ENCODE measurements at regions not wholly inside any gene's neighbourhood (a gene's known extent, or its start where the extent isn't known, plus 50 kb on each side); places are given as distances from the start of the nearest gene placed in this dataset.

DNA sequence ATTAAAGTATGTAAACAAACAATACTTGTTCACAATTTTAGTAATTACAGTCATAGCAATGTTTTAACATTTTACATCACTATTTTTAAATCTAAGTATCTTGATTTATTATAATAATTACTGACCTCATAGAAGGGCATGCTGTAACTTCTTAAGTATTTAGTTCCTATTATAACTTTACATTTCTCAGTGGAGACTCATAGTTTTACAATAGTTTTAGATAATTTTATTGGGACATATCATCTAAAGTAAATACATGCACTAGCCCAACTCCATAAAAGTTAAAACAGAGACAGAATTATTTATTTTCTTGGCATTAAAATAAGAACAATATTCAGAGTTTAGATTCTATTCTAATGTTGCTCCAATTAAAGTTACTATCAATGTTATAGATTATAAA, 466.5 kb upstream of the BCHE start:
- H3K18ac ChIP-seq (ENCODE audit: low read depth, low read length): no peak overlapping the region
- no peak overlapping the region for H2AK5ac ChIP-seq (ENCODE audit: low read depth, low read length)
- no peak overlapping the region for H4K5ac ChIP-seq (ENCODE audit: low read depth, low read length)
- POLR2A ChIA-PET (ENCODE audit: unreplicated experiment): no interaction called here
- CTCF ChIA-PET: no interaction called here
- H3K36me3 ChIP-seq (ENCODE audit: control insufficient read depth, insufficient read depth, low read length): no peaks in the 10 kb centered on the region
- no peaks in the 10 kb centered on the region for H4K20me1 ChIP-seq (ENCODE audit: insufficient read depth, low read length)
- H3K79me1 ChIP-seq (ENCODE audit: low read depth in 1 of 2, low read length in 2 of 2): no peaks in the 10 kb centered on the region
- no peak overlapping the region for H3K4me2 ChIP-seq (ENCODE audit: low read depth, low read length)
- no peak overlapping the region for H2BK15ac ChIP-seq (ENCODE audit: low read depth, low read length)
- DNase-seq: no peak
- H3K4me1 ChIP-seq (ENCODE audit: control insufficient read depth, insufficient read depth, low read length): no peaks in the 10 kb centered on the region
- no peak overlapping the region for H3K27ac ChIP-seq (ENCODE audit: insufficient read depth, low read length)
- in situ Hi-C loops (cut with MboI; ENCODE audit: low sequenced_read_pairs) (no loop called here), dilution Hi-C loops (cut with HindIII; ENCODE audit: low sequenced_read_pairs, unreplicated experiment) (no loop called here), intact Hi-C loops (cut with micrococcal nuclease) (no loop called here)
- no peak overlapping the region for H4K91ac ChIP-seq (ENCODE audit: insufficient read depth, low read depth, low read length)
- H3K4ac ChIP-seq (ENCODE audit: low read depth, low read length): no peak overlapping the region
- no peak overlapping the region for H3K9ac ChIP-seq (ENCODE audit: low read depth, low read length)
- no peak overlapping the region for H2AFZ ChIP-seq (replicated peaks; ENCODE audit: low read length, poor library complexity)
- H3K23ac ChIP-seq (ENCODE audit: low read depth, low read length): no peak overlapping the region
- H3K14ac ChIP-seq (replicated peaks; ENCODE audit: low read depth, low read length): no peak overlapping the region
- no TSS peak for BruUV-seq (replicated peaks)
- TF ChIP-seq CHD1 (IDR thresholded peaks at IDR 0.05; ENCODE audit: low read depth, low read length) (no peak), RCOR1 (IDR thresholded peaks at IDR 0.05; ENCODE audit: insufficient replicate concordance, low read length) (no peak), BHLHE40 (IDR thresholded peaks at IDR 0.05; ENCODE audit: low read depth, low read length) (no peak), ELK1 (IDR thresholded peaks at IDR 0.05; ENCODE audit: borderline replicate concordance, low read depth, low read length) (no peak), RFX5 (IDR thresholded peaks at IDR 0.05; ENCODE audit: low read depth, low read length) (no peak), FOS (IDR thresholded peaks at IDR 0.05; ENCODE audit: low read depth, low read length) (no peak), RAD21 (IDR thresholded peaks at IDR 0.05; ENCODE audit: low read length) (no peak), CTCF (conservative IDR thresholded peaks at IDR 0.05; ENCODE audit: low read depth, low read length) (no peak), SMC3 (IDR thresholded peaks at IDR 0.05; ENCODE audit: low read depth, low read length) (no peak), MAZ (IDR thresholded peaks at IDR 0.05; ENCODE audit: borderline replicate concordance, low read depth, low read length) (no peak), MXI1 (IDR thresholded peaks at IDR 0.05; ENCODE audit: borderline replicate concordance, low read depth, low read length) (no peak), MAFK (IDR thresholded peaks at IDR 0.05; ENCODE audit: low read depth, low read length) (no peak), CEBPB (IDR thresholded peaks at IDR 0.05; ENCODE audit: low read depth, low read length) (no peak), POLR2A (IDR thresholded peaks at IDR 0.05; ENCODE audit: low read depth, low read length) (no peak), NFE2L2 (IDR thresholded peaks at IDR 0.05; ENCODE audit: low read depth, low read length) (no peak)
- TF ChIP-seq, protein P1, sequence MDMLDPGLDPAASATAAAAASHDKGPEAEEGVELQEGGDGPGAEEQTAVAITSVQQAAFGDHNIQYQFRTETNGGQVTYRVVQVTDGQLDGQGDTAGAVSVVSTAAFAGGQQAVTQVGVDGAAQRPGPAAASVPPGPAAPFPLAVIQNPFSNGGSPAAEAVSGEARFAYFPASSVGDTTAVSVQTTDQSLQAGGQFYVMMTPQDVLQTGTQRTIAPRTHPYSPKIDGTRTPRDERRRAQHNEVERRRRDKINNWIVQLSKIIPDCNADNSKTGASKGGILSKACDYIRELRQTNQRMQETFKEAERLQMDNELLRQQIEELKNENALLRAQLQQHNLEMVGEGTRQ (IDR thresholded peaks at IDR 0.05; ENCODE audit: low read depth, low read length): no peak
- no peak overlapping the region for H3K56ac ChIP-seq (ENCODE audit: extremely low read depth, insufficient read depth, low read length)
- H2BK5ac ChIP-seq (ENCODE audit: low read depth, low read length, poor library complexity, severe bottlenecking): no peak overlapping the region
- H2BK120ac ChIP-seq (ENCODE audit: low read depth, low read length): no peak overlapping the region
- H3K27me3 ChIP-seq (ENCODE audit: control insufficient read depth, insufficient read depth, low read length): no peaks in the 10 kb centered on the region
- no peak overlapping the region for H4K8ac ChIP-seq (ENCODE audit: low read depth in 2 of 2, low read length in 2 of 2)
- no peak overlapping the region for H2AK9ac ChIP-seq (replicated peaks; ENCODE audit: low read depth, low read length, poor library complexity)
- no peak overlapping the region for H2BK20ac ChIP-seq (ENCODE audit: low read depth, low read length)
- no peaks in the 10 kb centered on the region for H3K9me1 ChIP-seq (ENCODE audit: insufficient read depth, low read length)
- no peak for ATAC-seq (ENCODE audit: low read depth)
- H3K4me3 ChIP-seq (ENCODE audit: insufficient read depth, low read depth, low read length): no peak overlapping the region
- H3K9me3 ChIP-seq (ENCODE audit: control insufficient read depth, insufficient read depth, low read length): no peaks in the 10 kb centered on the region

Data from IMR-90 (cell line).